HG02642 (cell line): ENCODE measurements at regions not wholly inside any gene's neighbourhood (a gene's known extent, or its start where the extent isn't known, plus 50 kb on each side); places are given as distances from the start of the nearest gene placed in this dataset.

ENCODE experiments used
- ATAC-seq: cut with Tn5 transposase; IDR thresholded peaks from one replicate; pipeline ENCODE4 v1.9.1; 2021; ENCODE audit warnings: mild to moderate bottlenecking; ENCODE audit not compliant: unreplicated experiment, poor library complexity

- no peak for ATAC-seq
Observed at GRCh38 chr10:3474266-3474665, 301.7 kb upstream of the PITRM1 start.

GRCh38 chr10:3473271-3473670 lies 300.7 kb upstream of the PITRM1 start:
- ATAC-seq = no peak

GRCh38 chr10:3472287-3473051 lies 299.9 kb upstream of the PITRM1 start:
- ATAC-seq = no peak

GRCh38 chr10:3471927-3472286 lies 299.3 kb upstream of the PITRM1 start:
- ATAC-seq = no peak

GRCh38 chr10:3471472-3471871 lies 298.9 kb upstream of the PITRM1 start:
- no peak for ATAC-seq

- no peak for ATAC-seq
Observed at GRCh38 chr10:3470191-3470590, 297.6 kb upstream of the PITRM1 start.

GRCh38 chr10:3469639-3470020 lies 297.0 kb upstream of the PITRM1 start:
- no peak for ATAC-seq

GRCh38 chr10:3468919-3469638 lies 296.5 kb upstream of the PITRM1 start:
- ATAC-seq = no peak

- ATAC-seq = no peak
Observed at GRCh38 chr10:3467052-3467951, 294.7 kb upstream of the PITRM1 start.

GRCh38 chr10:3465406-3465891 lies 292.9 kb upstream of the PITRM1 start:
- no peak for ATAC-seq

GRCh38 chr10:3464760-3465405 lies 292.3 kb upstream of the PITRM1 start:
- no peak for ATAC-seq

GRCh38 chr10:3460420-3461128 lies 288.0 kb upstream of the PITRM1 start:
- no peak for ATAC-seq

GRCh38 chr10:3455385-3456334 lies 283.1 kb upstream of the PITRM1 start:
- no peak for ATAC-seq

GRCh38 chr10:3452683-3453361 lies 280.2 kb upstream of the PITRM1 start:
- no peak for ATAC-seq

- ATAC-seq = no peak
Observed at GRCh38 chr10:3452173-3452626, 279.6 kb upstream of the PITRM1 start.

- no peak for ATAC-seq
Observed at GRCh38 chr10:3451516-3452172, 279.1 kb upstream of the PITRM1 start.

- no peak for ATAC-seq
Observed at GRCh38 chr10:3446221-3446620, 273.6 kb upstream of the PITRM1 start.
